ENCODE measurements at regions not wholly inside any gene's neighbourhood (a gene's known extent, or its start where the extent isn't known, plus 50 kb on each side); places are given as distances from the start of the nearest gene placed in this dataset.

DNA sequence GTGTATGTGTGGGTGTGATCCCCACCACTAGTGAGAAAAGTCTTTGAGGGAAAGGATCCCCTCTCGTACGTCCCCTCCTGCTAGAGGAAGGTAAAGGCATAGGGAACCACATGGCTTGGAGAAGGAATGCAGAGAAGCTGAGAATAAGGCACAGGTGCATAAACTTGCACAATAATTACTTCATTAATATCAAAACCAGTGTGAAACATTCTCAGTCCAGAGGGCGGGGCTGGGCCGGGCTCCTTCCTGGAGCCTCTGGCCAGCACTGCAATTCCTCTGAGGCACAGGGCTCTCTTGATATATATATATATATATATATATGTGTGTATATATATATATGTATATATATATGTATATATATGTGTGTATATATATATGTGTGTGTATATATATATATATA is 162.6 kb downstream of the TSEN15 start:
- TF ChIP-seq POLR2A (IDR thresholded peaks at IDR 0.05) = no peak
- TF ChIP-seq, protein P1, sequence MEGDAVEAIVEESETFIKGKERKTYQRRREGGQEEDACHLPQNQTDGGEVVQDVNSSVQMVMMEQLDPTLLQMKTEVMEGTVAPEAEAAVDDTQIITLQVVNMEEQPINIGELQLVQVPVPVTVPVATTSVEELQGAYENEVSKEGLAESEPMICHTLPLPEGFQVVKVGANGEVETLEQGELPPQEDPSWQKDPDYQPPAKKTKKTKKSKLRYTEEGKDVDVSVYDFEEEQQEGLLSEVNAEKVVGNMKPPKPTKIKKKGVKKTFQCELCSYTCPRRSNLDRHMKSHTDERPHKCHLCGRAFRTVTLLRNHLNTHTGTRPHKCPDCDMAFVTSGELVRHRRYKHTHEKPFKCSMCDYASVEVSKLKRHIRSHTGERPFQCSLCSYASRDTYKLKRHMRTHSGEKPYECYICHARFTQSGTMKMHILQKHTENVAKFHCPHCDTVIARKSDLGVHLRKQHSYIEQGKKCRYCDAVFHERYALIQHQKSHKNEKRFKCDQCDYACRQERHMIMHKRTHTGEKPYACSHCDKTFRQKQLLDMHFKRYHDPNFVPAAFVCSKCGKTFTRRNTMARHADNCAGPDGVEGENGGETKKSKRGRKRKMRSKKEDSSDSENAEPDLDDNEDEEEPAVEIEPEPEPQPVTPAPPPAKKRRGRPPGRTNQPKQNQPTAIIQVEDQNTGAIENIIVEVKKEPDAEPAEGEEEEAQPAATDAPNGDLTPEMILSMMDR (IDR thresholded peaks at IDR 0.05) = no peak

All from thyroid gland (tissue), 4 donors.